ENCODE measurements at regions not wholly inside any gene's neighbourhood (a gene's known extent, or its start where the extent isn't known, plus 50 kb on each side); places are given as distances from the start of the nearest gene placed in this dataset.

- Histone ChIP-seq H3K4me3 (ENCODE audit: control insufficient read depth in 2 of 3, extremely low read depth in 1 of 3, insufficient read depth in 2 of 3, low read depth in 1 of 3, low read length in 3 of 3) (no peak overlapping the region), H3K27me3 (ENCODE audit: control insufficient read depth, extremely low read depth, insufficient read depth, low read length) (no peaks in the 10 kb centered on the region), H3K27ac (ENCODE audit: control insufficient read depth, insufficient read depth, low read length) (no peak overlapping the region), H3K4me1 (ENCODE audit: control insufficient read depth, extremely low read depth, insufficient read depth, low read length) (peaks cover 12% of the 10 kb centered on the region), H3K4me2 (ENCODE audit: control insufficient read depth, extremely low read depth, insufficient read depth, low read depth, low read length) (no peak overlapping the region), H3K79me2 (ENCODE audit: control insufficient read depth, insufficient read depth, low read length) (no peaks in the 10 kb centered on the region), H2AFZ (ENCODE audit: control insufficient read depth, low read length) (no peak overlapping the region), H4K20me1 (ENCODE audit: control insufficient read depth, extremely low read depth, insufficient read depth, low read length) (no peaks in the 10 kb centered on the region), H3K36me3 (ENCODE audit: control insufficient read depth in 2 of 2, extremely low read depth in 1 of 2, insufficient read depth in 2 of 2, low read length in 2 of 2) (no peaks in the 10 kb centered on the region), H3K9ac (ENCODE audit: control insufficient read depth, extremely low read depth, insufficient read depth, low read length) (no peak overlapping the region), H3K9me1 (ENCODE audit: control insufficient read depth, extremely low read depth, insufficient read depth, low read length) (no peaks in the 10 kb centered on the region), H3K9me3 (ENCODE audit: control insufficient read depth, low read depth, low read length) (no peaks in the 10 kb centered on the region)
- FAIRE-seq (no peak), DNase-seq (ENCODE audit: low read depth, low spot score) (no peak)
- dilution Hi-C loops (cut with MboI; ENCODE audit: extremely low pct_ligation_motif_present, low sequenced_read_pairs) = no loop called here
- TF ChIP-seq EZH2 (IDR thresholded peaks at IDR 0.05; ENCODE audit: low read length) (no peak), CTCF (optimal IDR thresholded peaks at IDR 0.05 in 1 of 3, IDR thresholded peaks at IDR 0.05 in 1 of 3, conservative IDR thresholded peaks at IDR 0.05 in 1 of 3; ENCODE audit: extremely low read depth in 1 of 3, insufficient read depth in 2 of 3, low read length in 3 of 3) (no peak)
Observed at GRCh38 chr14:58740379-58740935, 102.7 kb downstream of the DACT1 start.

- Histone ChIP-seq H3K4me2 (ENCODE audit: control insufficient read depth, extremely low read depth, insufficient read depth, low read depth, low read length) (no peak overlapping the region), H3K27ac (ENCODE audit: control insufficient read depth, insufficient read depth, low read length) (no peak overlapping the region), H3K36me3 (ENCODE audit: control insufficient read depth in 2 of 2, extremely low read depth in 1 of 2, insufficient read depth in 2 of 2, low read length in 2 of 2) (no peaks in the 10 kb centered on the region), H3K4me3 (ENCODE audit: control insufficient read depth in 2 of 3, extremely low read depth in 1 of 3, insufficient read depth in 2 of 3, low read depth in 1 of 3, low read length in 3 of 3) (no peak overlapping the region), H3K9me3 (ENCODE audit: control insufficient read depth, low read depth, low read length) (no peaks in the 10 kb centered on the region), H4K20me1 (ENCODE audit: control insufficient read depth, extremely low read depth, insufficient read depth, low read length) (no peaks in the 10 kb centered on the region), H3K4me1 (ENCODE audit: control insufficient read depth, extremely low read depth, insufficient read depth, low read length) (peaks cover 8% of the 10 kb centered on the region), H2AFZ (ENCODE audit: control insufficient read depth, low read length) (no peak overlapping the region), H3K79me2 (ENCODE audit: control insufficient read depth, insufficient read depth, low read length) (no peaks in the 10 kb centered on the region), H3K9ac (ENCODE audit: control insufficient read depth, extremely low read depth, insufficient read depth, low read length) (no peak overlapping the region), H3K9me1 (ENCODE audit: control insufficient read depth, extremely low read depth, insufficient read depth, low read length) (no peaks in the 10 kb centered on the region), H3K27me3 (ENCODE audit: control insufficient read depth, extremely low read depth, insufficient read depth, low read length) (no peaks in the 10 kb centered on the region)
- DNase-seq (ENCODE audit: low read depth, low spot score) (no peak), FAIRE-seq (no peak)
- TF ChIP-seq CTCF (optimal IDR thresholded peaks at IDR 0.05 in 1 of 3, IDR thresholded peaks at IDR 0.05 in 1 of 3, conservative IDR thresholded peaks at IDR 0.05 in 1 of 3; ENCODE audit: extremely low read depth in 1 of 3, insufficient read depth in 2 of 3, low read length in 3 of 3) (no peak), EZH2 (IDR thresholded peaks at IDR 0.05; ENCODE audit: low read length) (no peak)
- dilution Hi-C loops (cut with MboI; ENCODE audit: extremely low pct_ligation_motif_present, low sequenced_read_pairs) = no loop called here
Observed at GRCh38 chr14:58744801-58745394, 107.1 kb downstream of the DACT1 start.

All from keratinocyte (primary cell).